HG03175 (cell line): ENCODE measurements at regions not wholly inside any gene's neighbourhood (a gene's known extent, or its start where the extent isn't known, plus 50 kb on each side); places are given as distances from the start of the nearest gene placed in this dataset.
"Not testable (repeated sequence)": the region's sequence is repeated elsewhere in the genome, so short reads cannot be mapped to it uniquely, and the experiment has no call there.

Experiments
- ATAC-seq: cut with Tn5 transposase; IDR thresholded peaks from one replicate; pipeline ENCODE4 v1.9.1; 2021; ENCODE audit warnings: mild to moderate bottlenecking, moderate library complexity; ENCODE audit not compliant: unreplicated experiment

- no peak for ATAC-seq
Measured at GRCh38 chr11:106482917-106483785, 405.7 kb downstream of the AASDHPPT start.

- no peak for ATAC-seq
Measured at GRCh38 chr11:106491751-106492150, 414.3 kb downstream of the AASDHPPT start.

GRCh38 chr11:106493751-106494150 is 416.3 kb downstream of the AASDHPPT start:
- no peak for ATAC-seq

GRCh38 chr11:106495046-106495445 is 417.6 kb downstream of the AASDHPPT start:
- no peak for ATAC-seq

GRCh38 chr11:106496677-106497076 is 419.2 kb downstream of the AASDHPPT start:
- ATAC-seq = no peak

- no peak for ATAC-seq
Measured at GRCh38 chr11:106497321-106497720, 419.9 kb downstream of the AASDHPPT start.

- no peak for ATAC-seq
Measured at GRCh38 chr11:106497822-106498221, 420.4 kb downstream of the AASDHPPT start.

- no peak for ATAC-seq
Measured at GRCh38 chr11:106503901-106504300, 426.4 kb downstream of the AASDHPPT start.

- no peak for ATAC-seq
Measured at GRCh38 chr11:106507645-106508306, 430.3 kb downstream of the AASDHPPT start.

GRCh38 chr11:106514706-106515105 is 437.2 kb downstream of the AASDHPPT start:
- ATAC-seq = no peak

- ATAC-seq = no peak
Measured at GRCh38 chr11:106517426-106517825, 440.0 kb downstream of the AASDHPPT start.

GRCh38 chr11:106520146-106520912 is 442.9 kb downstream of the AASDHPPT start:
- ATAC-seq = no peak

- no peak for ATAC-seq
Measured at GRCh38 chr11:106520920-106521319, 443.5 kb downstream of the AASDHPPT start.

- no peak for ATAC-seq
Measured at GRCh38 chr11:106523171-106523570, 445.7 kb downstream of the AASDHPPT start.

- ATAC-seq = no peak
Measured at GRCh38 chr11:106523921-106524320, 446.5 kb downstream of the AASDHPPT start.

GRCh38 chr11:106524436-106524835 is 447.0 kb downstream of the AASDHPPT start:
- no peak for ATAC-seq

GRCh38 chr11:106531648-106532047 is 454.2 kb downstream of the AASDHPPT start:
- ATAC-seq = not testable (repeated sequence)

- ATAC-seq = no peak
Measured at GRCh38 chr11:106533046-106533445, 455.6 kb downstream of the AASDHPPT start.

GRCh38 chr11:106540001-106540400 is 462.5 kb downstream of the AASDHPPT start:
- no peak for ATAC-seq

- no peak for ATAC-seq
Measured at GRCh38 chr11:106548406-106548805, 469.9 kb downstream of the GUCY1A2 start.
